NCI-H2081 (cell line): ENCODE measurements at regions not wholly inside any gene's neighbourhood (a gene's known extent, or its start where the extent isn't known, plus 50 kb on each side); places are given as distances from the start of the nearest gene placed in this dataset.

Experiments
- DNase-seq, 2 experiments: peaks; one replicate each; lab custom pipeline; 2025; lab: John Stamatoyannopoulos, UW

GRCh38 chr1:116232989-116233514, 121.9 kb downstream of the MAB21L3 start:
- DNase-seq, result no peak

- DNase-seq, result no peak
Observed at GRCh38 chr1:116234429-116234828, 123.2 kb downstream of the MAB21L3 start.

- DNase-seq, result no peak
Observed at GRCh38 chr1:116239916-116240315, 128.7 kb downstream of the MAB21L3 start.

GRCh38 chr1:116242741-116243140, 130.3 kb upstream of the ATP1A1 start:
- DNase-seq, result no peak

GRCh38 chr1:116243333-116244054, 129.6 kb upstream of the ATP1A1 start:
- DNase-seq, result no peak

- no peak for DNase-seq
Observed at GRCh38 chr1:116246174-116246573, 126.9 kb upstream of the ATP1A1 start.

- no peak for DNase-seq
Observed at GRCh38 chr1:116252271-116252670, 120.8 kb upstream of the ATP1A1 start.

GRCh38 chr1:116252785-116253184, 120.3 kb upstream of the ATP1A1 start:
- no peak for DNase-seq

- DNase-seq, result no peak
Observed at GRCh38 chr1:116253566-116254382, 119.3 kb upstream of the ATP1A1 start.

- DNase-seq, result no peak
Observed at GRCh38 chr1:116254776-116255175, 118.3 kb upstream of the ATP1A1 start.

- no peak for DNase-seq
Observed at GRCh38 chr1:116255486-116256285, 117.4 kb upstream of the ATP1A1 start.

GRCh38 chr1:116256286-116256649, 116.8 kb upstream of the ATP1A1 start:
- DNase-seq, result no peak

GRCh38 chr1:116256875-116257274, 116.2 kb upstream of the ATP1A1 start:
- DNase-seq, result no peak

GRCh38 chr1:116257341-116257767, 115.7 kb upstream of the ATP1A1 start:
- no peak for DNase-seq

GRCh38 chr1:116257836-116258235, 115.2 kb upstream of the ATP1A1 start:
- no peak for DNase-seq

GRCh38 chr1:116258668-116259419, 114.2 kb upstream of the ATP1A1 start:
- DNase-seq, result no peak

GRCh38 chr1:116259663-116260062, 113.4 kb upstream of the ATP1A1 start:
- no peak for DNase-seq

- DNase-seq, result no peak
Observed at GRCh38 chr1:116260115-116260514, 112.9 kb upstream of the ATP1A1 start.

- no peak for DNase-seq
Observed at GRCh38 chr1:116260621-116261020, 112.4 kb upstream of the ATP1A1 start.

GRCh38 chr1:116261227-116261626, 111.8 kb upstream of the ATP1A1 start:
- no peak for DNase-seq

GRCh38 chr1:116262207-116262994, 110.6 kb upstream of the ATP1A1 start:
- no peak for DNase-seq
